ENCODE measurements at regions not wholly inside any gene's neighbourhood (a gene's known extent, or its start where the extent isn't known, plus 50 kb on each side); places are given as distances from the start of the nearest gene placed in this dataset.

DNA sequence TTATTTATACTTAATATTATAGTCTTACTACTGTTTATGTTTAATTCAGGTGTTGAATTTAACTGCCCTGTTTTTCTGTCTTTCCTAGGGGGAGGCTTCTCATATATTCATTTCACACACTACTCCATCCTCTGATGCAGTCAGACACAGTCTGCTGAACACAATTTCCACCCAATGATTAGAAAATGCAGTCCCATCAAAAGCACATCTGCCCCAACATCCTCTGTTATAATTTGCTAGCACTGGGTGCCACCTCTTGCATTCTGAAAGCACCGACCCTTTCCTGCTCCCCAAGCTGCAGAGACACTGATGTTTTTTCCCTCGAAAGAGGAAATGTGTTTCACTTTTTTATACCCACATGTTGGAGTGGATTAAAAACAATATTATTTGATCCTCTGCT lies 474.7 kb downstream of the PID1 start:
- TF ChIP-seq CTCF (IDR thresholded peaks at IDR 0.05; ENCODE audit: low read length): no peak
- no peak for TF ChIP-seq EZH2 (IDR thresholded peaks at IDR 0.05; ENCODE audit: borderline replicate concordance, low read length)
- H3K36me3 ChIP-seq (ENCODE audit: insufficient read depth, low read length): no peaks in the 10 kb centered on the region

DNA sequence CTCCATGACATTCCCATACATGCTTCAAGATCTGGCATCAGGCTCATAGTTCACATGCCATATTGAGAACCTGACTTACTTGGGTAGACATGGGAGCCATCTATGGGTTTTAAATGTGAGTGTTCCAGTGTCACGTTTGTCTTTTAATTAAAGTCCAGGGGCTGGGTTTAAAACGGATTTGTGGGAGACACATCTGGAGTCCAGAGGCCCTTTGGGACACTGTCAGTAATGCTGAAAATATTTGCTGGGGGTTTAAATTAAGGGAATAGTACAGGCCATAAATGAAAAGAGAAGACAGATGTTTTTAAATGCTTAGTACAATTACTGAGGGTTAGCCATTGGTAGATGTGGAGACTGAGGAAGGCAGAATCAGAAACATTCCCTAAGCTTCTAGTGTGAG lies 478.0 kb downstream of the PID1 start:
- no peaks in the 10 kb centered on the region for H4K20me1 ChIP-seq (ENCODE audit: insufficient read depth, low read length)
- H3K4me1 ChIP-seq (ENCODE audit: insufficient read depth, low read length, severe bottlenecking): no peaks in the 10 kb centered on the region
- H3K9me2 ChIP-seq (ENCODE audit: low read depth, low read length): no peaks in the 10 kb centered on the region; the same call in 1 of the 2 replicates
- H3K9me3 ChIP-seq (ENCODE audit: low read length): no peaks in the 10 kb centered on the region
- no peak overlapping the region for H3K4me3 ChIP-seq (ENCODE audit: low read depth, low read length, poor library complexity, severe bottlenecking)
- H3K27ac ChIP-seq (ENCODE audit: low read depth, low read length, poor library complexity, severe bottlenecking): no peak overlapping the region
- H3K79me2 ChIP-seq (ENCODE audit: insufficient read depth, low read length): no peaks in the 10 kb centered on the region
- TF ChIP-seq EZH2 (IDR thresholded peaks at IDR 0.05; ENCODE audit: borderline replicate concordance, low read length) (no peak), CTCF (IDR thresholded peaks at IDR 0.05; ENCODE audit: low read length) (no peak)
- H3K9ac ChIP-seq (ENCODE audit: low read length): no peak overlapping the region
- H3K27me3 ChIP-seq (ENCODE audit: insufficient read depth, low read length): no peaks in the 10 kb centered on the region
- H3F3A ChIP-seq (ENCODE audit: insufficient read depth, low read length): no peaks in the 10 kb centered on the region
- H3K36me3 ChIP-seq (ENCODE audit: insufficient read depth, low read length): no peaks in the 10 kb centered on the region
- no peak overlapping the region for H2AFZ ChIP-seq (ENCODE audit: low read length)
- H3K4me2 ChIP-seq (ENCODE audit: low read length): no peak overlapping the region

More for the DNA sequence above, 474.7 kb downstream of the PID1 start:
- H3K4me3 ChIP-seq (ENCODE audit: low read depth, low read length, poor library complexity, severe bottlenecking): no peak overlapping the region
- H3K4me2 ChIP-seq (ENCODE audit: low read length): no peak overlapping the region
- no peaks in the 10 kb centered on the region for H3K9me3 ChIP-seq (ENCODE audit: low read length)
- H3K27me3 ChIP-seq (ENCODE audit: insufficient read depth, low read length): no peaks in the 10 kb centered on the region
- H3K9me2 ChIP-seq (ENCODE audit: low read depth, low read length): no peaks in the 10 kb centered on the region; the same call in 1 of the 2 replicates
- no peaks in the 10 kb centered on the region for H4K20me1 ChIP-seq (ENCODE audit: insufficient read depth, low read length)
- H3F3A ChIP-seq (ENCODE audit: insufficient read depth, low read length): no peaks in the 10 kb centered on the region
- no peak overlapping the region for H3K27ac ChIP-seq (ENCODE audit: low read depth, low read length, poor library complexity, severe bottlenecking)
- no peak overlapping the region for H2AFZ ChIP-seq (ENCODE audit: low read length)
- no peaks in the 10 kb centered on the region for H3K79me2 ChIP-seq (ENCODE audit: insufficient read depth, low read length)
- no peaks in the 10 kb centered on the region for H3K4me1 ChIP-seq (ENCODE audit: insufficient read depth, low read length, severe bottlenecking)
- no peak overlapping the region for H3K9ac ChIP-seq (ENCODE audit: low read length)

DNA sequence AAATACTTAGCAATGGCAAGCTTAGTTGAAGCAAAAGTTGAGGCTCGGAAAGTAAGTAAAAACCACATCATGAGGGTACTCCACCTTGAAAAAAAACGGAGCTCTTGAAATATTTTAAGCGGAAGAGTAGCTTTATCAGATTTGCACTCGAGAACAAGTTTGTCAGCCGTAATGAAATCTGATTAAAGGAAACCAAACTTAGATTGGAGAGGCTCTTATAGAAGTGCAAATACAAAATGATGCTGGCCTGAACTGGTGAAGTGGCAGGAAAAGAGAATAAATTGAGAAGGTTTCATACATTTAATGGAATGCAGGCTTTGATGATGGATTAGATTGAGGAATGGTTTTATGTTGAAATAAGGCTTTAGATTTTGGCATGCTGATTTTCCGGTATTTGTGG lies 484.2 kb downstream of the PID1 start:
- Histone ChIP-seq H3F3A (ENCODE audit: insufficient read depth, low read length) (no peaks in the 10 kb centered on the region), H3K4me1 (ENCODE audit: insufficient read depth, low read length, severe bottlenecking) (no peaks in the 10 kb centered on the region), H3K27ac (ENCODE audit: low read depth, low read length, poor library complexity, severe bottlenecking) (no peak overlapping the region), H3K9me3 (ENCODE audit: low read length) (no peaks in the 10 kb centered on the region), H3K27me3 (ENCODE audit: insufficient read depth, low read length) (no peaks in the 10 kb centered on the region), H3K4me2 (ENCODE audit: low read length) (no peak overlapping the region), H3K4me3 (ENCODE audit: low read depth, low read length, poor library complexity, severe bottlenecking) (no peak overlapping the region), H3K9ac (ENCODE audit: low read length) (no peak overlapping the region), H3K36me3 (ENCODE audit: insufficient read depth, low read length) (no peaks in the 10 kb centered on the region), H4K20me1 (ENCODE audit: insufficient read depth, low read length) (no peaks in the 10 kb centered on the region), H3K9me2 (ENCODE audit: low read depth, low read length) (no peaks in the 10 kb centered on the region), H2AFZ (ENCODE audit: low read length) (no peak overlapping the region), H3K79me2 (ENCODE audit: insufficient read depth, low read length) (no peaks in the 10 kb centered on the region)
- TF ChIP-seq EZH2 (IDR thresholded peaks at IDR 0.05; ENCODE audit: borderline replicate concordance, low read length) (no peak), CTCF (IDR thresholded peaks at IDR 0.05; ENCODE audit: low read length) (no peak)
